GM12864 (cell line): ENCODE measurements at regions not wholly inside any gene's neighbourhood (a gene's known extent, or its start where the extent isn't known, plus 50 kb on each side); places are given as distances from the start of the nearest gene placed in this dataset.
"Not testable (repeated sequence)": the region's sequence is repeated elsewhere in the genome, so short reads cannot be mapped to it uniquely, and the experiment has no call there.

Experiments used
- DNase-seq: peaks from one replicate; pipeline ENCODE4 v3.0.0-alpha.2; 2011; ENCODE audit warnings: low read depth
- H3K4me3 ChIP-seq: 2 replicates; pipeline ENCODE4 v1.5.1; 2011; ENCODE audit warnings: mild to moderate bottlenecking, low read depth, low read length, control low read depth
- TF ChIP-seq, protein P1 (sequence below): IDR thresholded peaks from 2 replicates; pipeline ENCODE4 v1.5.1; 2011; ENCODE audit warnings: low read depth, mild to moderate bottlenecking, moderate library complexity, low read length, control low read depth, inconsistent platforms; ENCODE audit errors: missing control alignments

DNA sequence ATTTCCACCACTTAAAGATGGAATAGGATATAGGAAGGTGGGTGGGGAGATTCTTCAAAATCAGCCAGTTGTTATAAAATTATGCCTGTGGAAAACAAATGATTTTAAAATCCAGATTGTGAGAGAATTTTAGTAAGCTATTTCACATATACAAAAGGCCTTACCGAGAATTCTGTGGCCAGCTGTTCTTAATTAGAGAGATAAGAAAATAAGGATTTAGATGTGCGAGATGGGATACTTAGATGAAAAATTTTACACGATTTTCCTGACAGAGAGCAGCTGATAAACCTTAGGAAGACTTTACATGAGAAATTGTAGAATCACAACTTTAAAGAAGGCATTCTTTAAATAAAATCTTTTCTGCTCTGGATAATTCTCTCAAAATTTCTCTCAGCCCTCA lies 94.5 kb upstream of the IQCM start:
- TF ChIP-seq, protein P1, sequence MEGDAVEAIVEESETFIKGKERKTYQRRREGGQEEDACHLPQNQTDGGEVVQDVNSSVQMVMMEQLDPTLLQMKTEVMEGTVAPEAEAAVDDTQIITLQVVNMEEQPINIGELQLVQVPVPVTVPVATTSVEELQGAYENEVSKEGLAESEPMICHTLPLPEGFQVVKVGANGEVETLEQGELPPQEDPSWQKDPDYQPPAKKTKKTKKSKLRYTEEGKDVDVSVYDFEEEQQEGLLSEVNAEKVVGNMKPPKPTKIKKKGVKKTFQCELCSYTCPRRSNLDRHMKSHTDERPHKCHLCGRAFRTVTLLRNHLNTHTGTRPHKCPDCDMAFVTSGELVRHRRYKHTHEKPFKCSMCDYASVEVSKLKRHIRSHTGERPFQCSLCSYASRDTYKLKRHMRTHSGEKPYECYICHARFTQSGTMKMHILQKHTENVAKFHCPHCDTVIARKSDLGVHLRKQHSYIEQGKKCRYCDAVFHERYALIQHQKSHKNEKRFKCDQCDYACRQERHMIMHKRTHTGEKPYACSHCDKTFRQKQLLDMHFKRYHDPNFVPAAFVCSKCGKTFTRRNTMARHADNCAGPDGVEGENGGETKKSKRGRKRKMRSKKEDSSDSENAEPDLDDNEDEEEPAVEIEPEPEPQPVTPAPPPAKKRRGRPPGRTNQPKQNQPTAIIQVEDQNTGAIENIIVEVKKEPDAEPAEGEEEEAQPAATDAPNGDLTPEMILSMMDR: no peak

DNA sequence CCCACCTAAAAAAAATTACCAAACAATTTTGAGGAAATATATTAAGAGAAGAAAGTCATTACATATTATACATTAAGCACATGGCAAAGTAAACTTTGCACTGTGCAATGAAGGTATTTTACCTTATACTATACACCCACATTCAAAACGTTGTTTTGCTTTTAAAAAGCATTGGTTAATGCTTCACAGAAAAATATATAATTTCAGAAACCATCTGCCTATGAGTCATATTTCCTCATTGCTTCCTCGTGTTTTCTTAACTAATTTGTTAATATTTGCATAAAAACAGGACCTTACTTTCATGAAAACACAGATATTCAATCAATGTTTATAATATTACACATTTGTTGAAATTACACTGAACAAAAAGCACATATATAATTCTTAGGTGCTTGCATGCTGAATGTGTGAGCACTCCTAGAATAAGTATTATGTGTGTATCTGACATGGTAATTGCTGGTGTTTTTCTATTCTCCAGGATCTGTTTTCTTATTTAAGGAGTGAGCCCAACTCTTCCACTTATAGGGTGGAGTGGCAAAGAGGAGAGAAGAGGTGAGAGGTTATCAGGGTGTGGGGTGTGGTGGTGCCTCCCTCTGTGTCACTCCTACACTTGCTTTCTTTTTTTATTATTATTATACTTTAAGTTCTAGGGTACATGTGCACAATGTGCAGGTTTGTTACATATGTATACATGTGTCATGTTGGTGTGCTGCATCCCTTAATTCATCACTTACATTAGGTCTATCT lies 95.1 kb upstream of the IQCM start:
- H3K4me3 ChIP-seq: no peak overlapping the region
- no peak for DNase-seq
- TF ChIP-seq, protein P1: no peak

More for the DNA sequence above, 94.5 kb upstream of the IQCM start:
- no peak for DNase-seq
- H3K4me3 ChIP-seq: no peak overlapping the region

DNA sequence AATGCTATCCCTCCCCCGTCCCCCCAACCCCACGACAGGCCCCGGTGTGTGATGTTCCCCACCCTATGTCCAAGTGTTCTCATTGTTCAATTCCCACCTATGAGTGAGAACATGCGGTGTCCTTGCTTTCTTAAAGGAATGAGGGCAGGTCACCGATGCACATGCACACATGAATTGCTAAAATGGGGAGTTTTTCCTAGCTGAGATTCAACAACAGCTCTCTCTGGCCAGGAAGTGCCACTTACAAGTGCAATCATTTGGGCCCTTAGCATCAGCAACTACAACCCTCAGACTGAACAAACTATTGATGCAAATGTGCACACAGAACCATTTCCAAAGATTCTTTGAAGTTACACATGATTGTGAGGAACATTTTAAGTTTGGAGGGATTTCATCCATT lies 95.7 kb upstream of the IQCM start:
- H3K4me3 ChIP-seq: no peak overlapping the region
- TF ChIP-seq, protein P1: no peak

DNA sequence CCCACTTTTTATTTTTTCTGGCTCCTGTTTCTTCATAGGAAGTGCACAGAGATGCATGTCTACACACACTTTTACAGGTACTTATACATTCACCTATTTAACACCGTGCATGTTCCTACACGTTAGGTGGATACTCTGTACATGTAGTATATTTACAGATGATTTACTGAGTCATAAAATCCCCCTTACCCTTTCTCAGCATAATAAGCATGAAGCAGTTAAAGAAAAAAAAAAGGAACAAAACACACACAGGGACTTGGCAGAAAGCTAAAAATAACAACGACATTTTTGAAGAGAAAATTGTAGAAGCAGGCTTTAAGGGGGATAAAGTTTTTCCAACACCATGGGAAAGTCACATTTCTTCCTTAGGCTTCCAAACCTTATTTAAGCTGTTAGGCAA lies 96.4 kb upstream of the IQCM start:
- DNase-seq: no peak
- TF ChIP-seq, protein P1: no peak
- H3K4me3 ChIP-seq: no peak overlapping the region

More for the DNA sequence above, 95.7 kb upstream of the IQCM start:
- DNase-seq: no peak

DNA sequence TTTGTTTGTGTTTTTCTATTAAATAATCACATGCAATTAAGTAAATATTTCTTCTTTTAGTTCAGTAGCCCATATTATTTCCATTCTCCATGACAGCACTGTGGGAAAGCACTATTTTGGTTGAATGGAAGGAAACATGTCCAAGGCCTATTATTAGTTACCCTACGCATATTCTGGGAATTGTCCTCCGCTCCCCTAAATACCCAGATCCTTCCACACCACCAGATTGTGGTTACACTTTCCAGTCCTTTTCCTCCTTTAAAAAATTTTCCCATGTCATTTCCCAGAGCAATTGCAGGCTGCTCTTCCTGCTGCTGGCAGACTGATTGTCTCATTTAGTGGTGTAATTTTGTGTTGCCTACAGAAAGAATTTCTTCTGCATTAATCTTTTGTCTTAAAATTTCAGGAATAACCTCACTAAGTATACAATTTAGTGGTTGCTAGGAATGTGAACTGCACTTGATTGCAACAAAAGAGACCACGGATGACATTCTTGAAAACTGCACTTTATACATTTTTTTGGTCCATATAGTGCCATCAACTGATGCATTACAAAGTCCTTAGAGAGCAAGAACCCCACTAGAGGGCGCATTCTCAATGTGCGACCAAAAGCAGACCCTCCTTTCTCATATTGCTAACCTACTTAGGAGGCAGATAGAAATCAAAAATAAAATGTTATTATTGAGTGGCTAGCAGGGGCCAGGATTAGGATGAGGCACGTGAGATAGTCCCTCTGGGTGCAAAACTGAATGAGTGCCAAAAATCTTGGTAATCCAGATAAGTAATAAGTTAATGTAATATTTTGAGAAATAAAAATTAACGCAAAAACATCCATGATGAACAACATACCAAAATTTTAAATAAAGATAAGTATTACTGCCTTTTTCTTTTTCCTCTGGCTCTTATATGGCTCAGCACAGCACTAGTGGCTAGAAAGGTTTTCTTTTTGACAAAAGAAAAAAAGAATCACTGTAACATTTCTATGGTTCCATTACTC lies 98.8 kb upstream of the IQCM start:
- no peak overlapping the region for H3K4me3 ChIP-seq
- DNase-seq: peak; percentile 5
- TF ChIP-seq, protein P1: peak; percentile 82

DNA sequence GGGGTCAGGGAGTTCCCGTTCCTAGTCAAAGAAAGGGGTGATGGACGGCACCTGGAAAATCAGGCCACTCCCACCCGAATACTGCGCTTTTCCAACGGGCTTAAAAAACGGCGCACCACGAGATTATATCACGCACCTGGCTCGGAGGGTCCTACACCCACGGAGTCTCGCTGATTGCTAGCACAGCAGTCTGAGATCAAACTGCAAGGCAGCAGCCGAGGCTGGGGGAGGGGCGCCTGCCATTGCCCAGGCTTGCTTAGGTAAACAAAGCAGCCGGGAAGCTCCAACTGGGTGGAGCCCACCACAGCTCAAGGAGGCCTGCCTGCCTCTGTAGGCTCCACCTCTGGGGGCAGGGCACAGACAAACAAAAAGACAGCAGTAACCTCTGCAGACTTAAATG lies 100.1 kb upstream of the IQCM start:
- not testable (repeated sequence) for DNase-seq, H3K4me3 ChIP-seq

DNA sequence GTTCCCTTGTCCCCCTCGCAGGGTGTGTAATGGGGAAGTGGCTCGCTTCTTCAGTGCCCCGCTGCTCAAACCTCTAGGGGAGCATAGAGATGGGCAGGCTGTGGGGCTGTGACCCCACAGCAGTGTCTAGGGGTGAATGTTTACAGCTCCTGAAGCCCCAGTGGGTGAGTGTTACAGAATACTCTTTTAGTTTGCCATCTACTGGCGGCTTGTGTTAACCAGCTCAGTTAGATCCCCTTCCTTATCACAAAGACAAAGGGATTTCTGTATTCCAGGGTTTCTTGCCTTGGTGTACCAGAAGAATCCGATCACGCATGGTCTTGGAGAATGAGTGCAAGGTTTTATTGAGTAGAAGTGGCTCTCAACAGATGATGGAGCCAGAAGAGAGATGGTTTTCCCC lies 108.1 kb upstream of the IQCM start:
- no peak overlapping the region for H3K4me3 ChIP-seq
- no peak for DNase-seq
- TF ChIP-seq, protein P1: no peak
